A549 (cell line): ENCODE measurements at regions not wholly inside any gene's neighbourhood (a gene's known extent, or its start where the extent isn't known, plus 50 kb on each side); places are given as distances from the start of the nearest gene placed in this dataset.

Experiments used
- ATAC-seq, 2 experiments: fragments of 200-7000 bp in 1 of 2; fragments of >200 bp in 1 of 2; cut with Nextera tagmentation in 1 of 2; cut with Tn5 transposase in 1 of 2; 3 replicates each; pipeline versions ENCODE4 v1.8.0 to v1.9.1; 2018 to 2020; ENCODE audit warnings: mild to moderate bottlenecking in 1 of 2, moderate library complexity in 1 of 2
- CTCF ChIA-PET: fragments of 300-600 bp; sonication (Branson Sonifier 250); formaldehyde crosslinking; extraction: SDS; loops from one replicate; lab custom pipeline; 2021; ENCODE audit warnings: antibody characterized with exemption, inconsistent platforms; lab: Yijun Ruan, JAX
- POLR2A ChIA-PET: fragments of 350-600 bp; formaldehyde crosslinking; extraction: SDS; loops from one replicate; lab custom pipeline; 2021; ENCODE audit warnings: antibody characterized with exemption, inconsistent platforms; lab: Yijun Ruan, JAX
- DNase-seq, 2 experiments: peaks; one replicate each; pipeline versions ENCODE4 v3.0.0 to v3.0.0-alpha.2; 2011 to 2016; ENCODE audit warnings: low read depth in 1 of 2, low spot score in 1 of 2
- FAIRE-seq: peaks from 2 replicates; lab custom pipeline; 2011; peaks lifted over from hg19 to GRCh38; lab: Jason Lieb, UNC
- H3K27ac ChIP-seq, 2 experiments: fragments of >200 bp; sonication (Bioruptor Twin); formaldehyde crosslinking; 3 replicates each; pipeline ENCODE4 v1.5.1; 2016 to 2017
- H3K4me1 ChIP-seq: fragments of >200 bp; sonication (Bioruptor Twin); formaldehyde crosslinking; 3 replicates; pipeline ENCODE4 v1.6.1; 2016
- H3K4me2 ChIP-seq: fragments of >200 bp; sonication (Bioruptor Twin); formaldehyde crosslinking; 3 replicates; pipeline ENCODE4 v1.6.1; 2016
- H3K4me3 ChIP-seq: fragments of >200 bp; sonication (Bioruptor Twin); formaldehyde crosslinking; 3 replicates; pipeline ENCODE4 v1.5.1; 2016
- H3K9me3 ChIP-seq: fragments of >200 bp; sonication (Bioruptor Twin); formaldehyde crosslinking; 3 replicates; pipeline ENCODE4 v1.6.1; 2016
- BHLHE40 ChIP-seq: IDR thresholded peaks from 2 replicates; pipeline ENCODE4 v1.6.1; 2012; ENCODE audit warnings: low read depth, low read length, inconsistent platforms
- CBX8 ChIP-seq: fragments of 200-600 bp; sonication (generic); IDR thresholded peaks from 2 replicates; pipeline ENCODE4 v1.6.1; 2016
- EHF ChIP-seq: fragments of 250-450 bp; sonication (Bioruptor Pico); IDR thresholded peaks from 2 replicates; pipeline ENCODE4 v1.5.0; 2020; ENCODE audit warnings: mild to moderate bottlenecking
- EHMT2 ChIP-seq: fragments of 200-600 bp; sonication (generic); IDR thresholded peaks from 2 replicates; pipeline ENCODE4 v1.6.1; 2016; ENCODE audit warnings: antibody characterized with exemption, low read depth, mild to moderate bottlenecking, moderate library complexity
- FOSL2 ChIP-seq, 2 experiments: fragments of 450-650 bp in 1 of 2; fragments of >200 bp in 1 of 2; sonication (Bioruptor Twin) in 1 of 2; formaldehyde crosslinking; IDR thresholded peaks; 2 replicates each; pipeline versions ENCODE4 v1.5.0 to v1.6.1; 2016 to 2020; ENCODE audit warnings: mild to moderate bottlenecking in 1 of 2, moderate library complexity in 1 of 2
- FOXS1 ChIP-seq: fragments of 250-450 bp; sonication (Bioruptor Pico); IDR thresholded peaks from 2 replicates; pipeline ENCODE4 v1.5.0; 2020; ENCODE audit warnings: mild to moderate bottlenecking, moderate library complexity
- HEYL ChIP-seq: fragments of 250-450 bp; sonication (Bioruptor Pico); IDR thresholded peaks from 2 replicates; pipeline ENCODE4 v1.8.0; 2021; ENCODE audit warnings: mild to moderate bottlenecking, moderate library complexity
- HOXA7 ChIP-seq: fragments of 250-450 bp; sonication (Bioruptor Pico); IDR thresholded peaks from 2 replicates; pipeline ENCODE4 v1.5.0; 2020; ENCODE audit warnings: mild to moderate bottlenecking, moderate library complexity
- HOXB13 ChIP-seq: fragments of 250-450 bp; sonication (Bioruptor Pico); IDR thresholded peaks from 2 replicates; pipeline ENCODE4 v1.5.0; 2020; ENCODE audit warnings: low read depth, mild to moderate bottlenecking, moderate library complexity
- JUN ChIP-seq, 2 experiments: fragments of >200 bp; sonication (Bioruptor Twin); formaldehyde crosslinking; IDR thresholded peaks; 2 replicates in 1 of 2; 3 replicates in 1 of 2; pipeline ENCODE4 v1.6.1; 2016 to 2017
- JUNB ChIP-seq: fragments of >200 bp; sonication (Bioruptor Twin); formaldehyde crosslinking; IDR thresholded peaks from 2 replicates; pipeline ENCODE4 v1.6.1; 2016
- KDM1A ChIP-seq: fragments of 200-600 bp; sonication (generic); IDR thresholded peaks from 2 replicates; pipeline ENCODE4 v1.6.1; 2016; ENCODE audit warnings: low read depth, mild to moderate bottlenecking
- KDM5A ChIP-seq: fragments of 200-600 bp; sonication (generic); IDR thresholded peaks from 2 replicates; pipeline ENCODE4 v1.6.1; 2016; ENCODE audit warnings: antibody characterized with exemption, mild to moderate bottlenecking
- MAZ ChIP-seq: fragments of 150-350 bp; IDR thresholded peaks from 2 replicates; pipeline ENCODE4 v1.6.1; 2014; ENCODE audit warnings: antibody characterized with exemption, low read depth, low read length, borderline replicate concordance
- NFE2L2 ChIP-seq: fragments of 150-350 bp; conservative IDR thresholded peaks from 2 replicates; pipeline ENCODE4 v1.6.1; 2014; ENCODE audit warnings: low read length
- NR3C1 ChIP-seq: fragments of >200 bp; sonication (Bioruptor Twin); formaldehyde crosslinking; IDR thresholded peaks from 3 replicates; pipeline ENCODE4 v1.6.1; 2017
- TP53 ChIP-seq: fragments of 250-450 bp; sonication (Bioruptor Pico); IDR thresholded peaks from 2 replicates; pipeline ENCODE4 v1.5.0; 2021; ENCODE audit warnings: mild to moderate bottlenecking, moderate library complexity
- ZC3H11A ChIP-seq: fragments of 450-650 bp; IDR thresholded peaks from 2 replicates; pipeline ENCODE4 v1.6.1; 2014; ENCODE audit warnings: antibody characterized with exemption, mild to moderate bottlenecking
- ZSCAN20 ChIP-seq: fragments of 250-450 bp; sonication (Bioruptor Pico); IDR thresholded peaks from 2 replicates; pipeline ENCODE4 v1.8.0; 2022; ENCODE audit warnings: mild to moderate bottlenecking, moderate library complexity
- WGBS: methylation state at CpG from one replicate; pipeline ENCODE4 v1.1.6; 2017; ENCODE audit errors: missing lambda C conversion rate; 5-methylcytosine and 5-hydroxymethylcytosine counted together
- TF ChIP-seq, protein P1 (sequence below): IDR thresholded peaks from 2 replicates; pipeline ENCODE4 v1.6.1; 2012
- TF ChIP-seq, protein P2 (sequence below): fragments of >200 bp; sonication (Bioruptor Twin); formaldehyde crosslinking; IDR thresholded peaks from 3 replicates; pipeline ENCODE4 v1.6.1; 2016
- TF ChIP-seq, protein P3 (sequence below): fragments of 250-450 bp; sonication (Bioruptor Pico); IDR thresholded peaks from 2 replicates; pipeline ENCODE4 v1.5.0; 2020; ENCODE audit warnings: low read depth, mild to moderate bottlenecking, moderate library complexity
- TF ChIP-seq, protein P4 (sequence below): fragments of 250-450 bp; sonication (Bioruptor Pico); IDR thresholded peaks from 2 replicates; pipeline ENCODE4 v1.5.0; 2021; ENCODE audit warnings: mild to moderate bottlenecking, moderate library complexity, borderline replicate concordance
- TF ChIP-seq, protein P5 (sequence below): fragments of >200 bp; sonication (Bioruptor Twin); formaldehyde crosslinking; IDR thresholded peaks from 3 replicates; pipeline ENCODE4 v1.5.1; 2016

DNA sequence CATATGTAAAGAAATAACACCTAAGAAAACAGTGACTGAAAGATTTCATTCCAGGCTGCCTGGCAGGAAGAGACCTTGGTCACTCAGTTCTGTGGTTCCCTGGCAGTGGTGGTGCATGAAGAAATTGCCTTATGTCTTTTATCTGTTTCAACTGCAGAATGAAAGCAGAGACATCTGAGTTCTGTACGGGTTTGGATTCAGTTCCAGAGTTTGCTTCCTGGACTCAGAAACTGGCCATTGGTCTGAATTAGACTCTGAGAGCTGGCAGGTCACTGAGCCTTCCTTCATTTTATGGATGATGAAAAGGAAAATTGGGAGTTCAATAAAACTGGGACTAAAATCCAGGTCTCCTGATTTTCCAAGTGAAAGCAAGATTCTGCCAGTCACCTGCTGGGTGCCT, 428.9 kb upstream of the AUTS2 start:
- H3K4me1 ChIP-seq = no peaks in the 10 kb centered on the region
- no peaks in the 10 kb centered on the region for H3K9me3 ChIP-seq
- no peak for DNase-seq
- CTCF ChIA-PET = no interaction called here
- TF ChIP-seq, protein P1, sequence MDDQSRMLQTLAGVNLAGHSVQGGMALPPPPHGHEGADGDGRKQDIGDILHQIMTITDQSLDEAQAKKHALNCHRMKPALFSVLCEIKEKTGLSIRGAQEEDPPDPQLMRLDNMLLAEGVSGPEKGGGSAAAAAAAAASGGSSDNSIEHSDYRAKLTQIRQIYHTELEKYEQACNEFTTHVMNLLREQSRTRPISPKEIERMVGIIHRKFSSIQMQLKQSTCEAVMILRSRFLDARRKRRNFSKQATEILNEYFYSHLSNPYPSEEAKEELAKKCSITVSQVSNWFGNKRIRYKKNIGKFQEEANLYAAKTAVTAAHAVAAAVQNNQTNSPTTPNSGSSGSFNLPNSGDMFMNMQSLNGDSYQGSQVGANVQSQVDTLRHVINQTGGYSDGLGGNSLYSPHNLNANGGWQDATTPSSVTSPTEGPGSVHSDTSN = no peak
- TF ChIP-seq TP53 (CRISPR knock-in tag) (no peak), EHMT2 (no peak), CBX8 (no peak), NR3C1 (no peak), NFE2L2 (no peak), ZSCAN20 (CRISPR knock-in tag) (no peak), JUN (IDR thresholded peaks at IDR 0.05) (no peak)
- TF ChIP-seq, protein P2, sequence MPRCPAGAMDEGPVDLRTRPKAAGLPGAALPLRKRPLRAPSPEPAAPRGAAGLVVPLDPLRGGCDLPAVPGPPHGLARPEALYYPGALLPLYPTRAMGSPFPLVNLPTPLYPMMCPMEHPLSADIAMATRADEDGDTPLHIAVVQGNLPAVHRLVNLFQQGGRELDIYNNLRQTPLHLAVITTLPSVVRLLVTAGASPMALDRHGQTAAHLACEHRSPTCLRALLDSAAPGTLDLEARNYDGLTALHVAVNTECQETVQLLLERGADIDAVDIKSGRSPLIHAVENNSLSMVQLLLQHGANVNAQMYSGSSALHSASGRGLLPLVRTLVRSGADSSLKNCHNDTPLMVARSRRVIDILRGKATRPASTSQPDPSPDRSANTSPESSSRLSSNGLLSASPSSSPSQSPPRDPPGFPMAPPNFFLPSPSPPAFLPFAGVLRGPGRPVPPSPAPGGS = no peak
- TF ChIP-seq, protein P3, sequence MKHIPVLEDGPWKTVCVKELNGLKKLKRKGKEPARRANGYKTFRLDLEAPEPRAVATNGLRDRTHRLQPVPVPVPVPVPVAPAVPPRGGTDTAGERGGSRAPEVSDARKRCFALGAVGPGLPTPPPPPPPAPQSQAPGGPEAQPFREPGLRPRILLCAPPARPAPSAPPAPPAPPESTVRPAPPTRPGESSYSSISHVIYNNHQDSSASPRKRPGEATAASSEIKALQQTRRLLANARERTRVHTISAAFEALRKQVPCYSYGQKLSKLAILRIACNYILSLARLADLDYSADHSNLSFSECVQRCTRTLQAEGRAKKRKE (CRISPR knock-in tag) = no peak
- TF ChIP-seq, all 56 proteins: peak for 0
- H3K27ac ChIP-seq = no peak overlapping the region
- no peak overlapping the region for H3K4me2 ChIP-seq
- POLR2A ChIA-PET = no interaction called here
- no peak for FAIRE-seq
- 14% methylated on average over 1 of the region's 1 CpG for WGBS
- no peak overlapping the region for H3K4me3 ChIP-seq
- ATAC-seq = no peak

DNA sequence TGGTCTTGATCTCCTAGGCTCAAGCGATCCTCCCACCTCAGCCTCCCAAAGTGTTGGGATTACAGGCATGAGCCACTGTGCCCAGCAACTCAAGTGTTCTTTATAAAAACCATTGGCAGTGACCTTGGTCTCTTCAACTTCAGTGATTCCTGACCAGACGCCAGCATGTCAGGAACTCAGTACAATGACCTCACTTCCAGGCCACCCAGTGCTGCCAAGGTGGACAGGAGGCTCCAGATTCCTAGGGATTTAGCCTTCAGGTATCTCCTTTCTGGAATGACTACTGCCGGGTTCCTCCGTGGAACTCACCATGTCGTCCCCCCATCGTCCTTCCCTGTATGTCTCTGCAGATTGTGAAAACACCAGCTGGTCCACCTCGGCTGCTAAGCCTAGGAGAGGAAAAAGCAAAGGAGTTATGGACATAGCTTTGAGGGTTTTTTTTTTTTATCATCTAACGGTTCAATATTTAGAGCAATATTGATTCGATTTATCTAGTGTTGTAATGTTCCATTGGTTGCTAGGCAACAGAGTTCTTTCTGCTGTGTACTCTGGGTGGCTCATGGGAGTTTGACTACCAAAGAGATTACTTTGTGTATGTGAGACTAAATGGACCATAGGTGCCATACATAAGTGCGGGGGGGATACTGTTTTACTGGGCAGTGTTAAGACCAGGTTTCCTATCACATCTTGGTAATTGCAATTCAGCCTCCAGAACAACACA, 425.8 kb upstream of the AUTS2 start:
- no peak for FAIRE-seq
- CTCF ChIA-PET = interaction anchor here (0.6 kb wide), 1 partner anchor 347 kb away, joined by 3 read pairs; no protein-coding TSS in a partner anchor
- POLR2A ChIA-PET = no interaction called here
- Histone ChIP-seq H3K4me2 (no peak overlapping the region), H3K9me3 (no peaks in the 10 kb centered on the region), H3K4me1 (no peaks in the 10 kb centered on the region), H3K27ac (no peak overlapping the region)
- WGBS = 17% methylated on average over 10 of the region's 10 CpGs
- no peak for ATAC-seq
- DNase-seq = no peak
- TF ChIP-seq, protein P4, sequence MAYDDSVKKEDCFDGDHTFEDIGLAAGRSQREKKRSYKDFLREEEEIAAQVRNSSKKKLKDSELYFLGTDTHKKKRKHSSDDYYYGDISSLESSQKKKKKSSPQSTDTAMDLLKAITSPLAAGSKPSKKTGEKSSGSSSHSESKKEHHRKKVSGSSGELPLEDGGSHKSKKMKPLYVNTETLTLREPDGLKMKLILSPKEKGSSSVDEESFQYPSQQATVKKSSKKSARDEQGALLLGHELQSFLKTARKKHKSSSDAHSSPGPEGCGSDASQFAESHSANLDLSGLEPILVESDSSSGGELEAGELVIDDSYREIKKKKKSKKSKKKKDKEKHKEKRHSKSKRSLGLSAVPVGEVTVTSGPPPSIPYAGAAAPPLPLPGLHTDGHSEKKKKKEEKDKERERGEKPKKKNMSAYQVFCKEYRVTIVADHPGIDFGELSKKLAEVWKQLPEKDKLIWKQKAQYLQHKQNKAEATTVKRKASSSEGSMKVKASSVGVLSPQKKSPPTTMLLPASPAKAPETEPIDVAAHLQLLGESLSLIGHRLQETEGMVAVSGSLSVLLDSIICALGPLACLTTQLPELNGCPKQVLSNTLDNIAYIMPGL = no peak
- TF ChIP-seq KDM5A = no peak
- no peak for TF ChIP-seq JUNB
- TF ChIP-seq ZC3H11A = no peak
- no peak for TF ChIP-seq HOXA7 (CRISPR knock-in tag)
- TF ChIP-seq CBX8 = no peak
- no peak for TF ChIP-seq HEYL (CRISPR knock-in tag)
- no peak for TF ChIP-seq EHF (CRISPR knock-in tag)
- TF ChIP-seq MAZ = no peak
- TF ChIP-seq BHLHE40 = no peak
- TF ChIP-seq, protein P5, sequence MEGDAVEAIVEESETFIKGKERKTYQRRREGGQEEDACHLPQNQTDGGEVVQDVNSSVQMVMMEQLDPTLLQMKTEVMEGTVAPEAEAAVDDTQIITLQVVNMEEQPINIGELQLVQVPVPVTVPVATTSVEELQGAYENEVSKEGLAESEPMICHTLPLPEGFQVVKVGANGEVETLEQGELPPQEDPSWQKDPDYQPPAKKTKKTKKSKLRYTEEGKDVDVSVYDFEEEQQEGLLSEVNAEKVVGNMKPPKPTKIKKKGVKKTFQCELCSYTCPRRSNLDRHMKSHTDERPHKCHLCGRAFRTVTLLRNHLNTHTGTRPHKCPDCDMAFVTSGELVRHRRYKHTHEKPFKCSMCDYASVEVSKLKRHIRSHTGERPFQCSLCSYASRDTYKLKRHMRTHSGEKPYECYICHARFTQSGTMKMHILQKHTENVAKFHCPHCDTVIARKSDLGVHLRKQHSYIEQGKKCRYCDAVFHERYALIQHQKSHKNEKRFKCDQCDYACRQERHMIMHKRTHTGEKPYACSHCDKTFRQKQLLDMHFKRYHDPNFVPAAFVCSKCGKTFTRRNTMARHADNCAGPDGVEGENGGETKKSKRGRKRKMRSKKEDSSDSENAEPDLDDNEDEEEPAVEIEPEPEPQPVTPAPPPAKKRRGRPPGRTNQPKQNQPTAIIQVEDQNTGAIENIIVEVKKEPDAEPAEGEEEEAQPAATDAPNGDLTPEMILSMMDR = no peak
- no peak for TF ChIP-seq KDM1A
- no peak for TF ChIP-seq ZSCAN20 (CRISPR knock-in tag)
- no peak for TF ChIP-seq FOXS1 (CRISPR knock-in tag)
- no peak for TF ChIP-seq HOXB13
- TF ChIP-seq FOSL2 (IDR thresholded peaks at IDR 0.05) = no peak
- TF ChIP-seq FOSL2 (CRISPR knock-in tag; IDR thresholded peaks at IDR 0.05) = no peak
- TF ChIP-seq, all 56 proteins: peak for 0
- no peak overlapping the region for H3K4me3 ChIP-seq
